ENCODE measurements at regions not wholly inside any gene's neighbourhood (a gene's known extent, or its start where the extent isn't known, plus 50 kb on each side); places are given as distances from the start of the nearest gene placed in this dataset.

DNA sequence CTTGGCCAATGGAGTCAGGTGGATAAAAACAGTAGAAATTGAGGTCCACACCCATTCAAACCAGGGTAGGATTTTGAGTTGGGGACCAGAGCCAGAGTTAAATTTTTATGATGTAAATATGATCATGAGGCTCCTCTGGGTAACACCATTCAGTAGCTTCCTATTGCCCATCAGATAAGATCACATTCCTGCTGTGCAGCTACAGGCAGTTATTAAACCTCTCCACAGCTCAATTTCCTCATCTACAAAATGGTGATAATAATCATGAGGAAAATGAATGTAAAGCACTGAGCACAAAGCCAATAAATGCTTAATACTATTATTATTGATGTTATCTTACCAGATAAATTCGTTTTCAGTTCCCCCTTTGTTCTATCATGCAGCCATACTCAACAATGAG, 432.0 kb downstream of the CAAP1 start:
- Histone ChIP-seq H3K27ac (no peak overlapping the region), H3K4me3 (ENCODE audit: low read depth, low read length) (no peak overlapping the region), H3K36me3 (replicated peaks) (no peaks in the 10 kb centered on the region), H3K27me3 (replicated peaks) (no peaks in the 10 kb centered on the region)
- TF ChIP-seq, protein P1, sequence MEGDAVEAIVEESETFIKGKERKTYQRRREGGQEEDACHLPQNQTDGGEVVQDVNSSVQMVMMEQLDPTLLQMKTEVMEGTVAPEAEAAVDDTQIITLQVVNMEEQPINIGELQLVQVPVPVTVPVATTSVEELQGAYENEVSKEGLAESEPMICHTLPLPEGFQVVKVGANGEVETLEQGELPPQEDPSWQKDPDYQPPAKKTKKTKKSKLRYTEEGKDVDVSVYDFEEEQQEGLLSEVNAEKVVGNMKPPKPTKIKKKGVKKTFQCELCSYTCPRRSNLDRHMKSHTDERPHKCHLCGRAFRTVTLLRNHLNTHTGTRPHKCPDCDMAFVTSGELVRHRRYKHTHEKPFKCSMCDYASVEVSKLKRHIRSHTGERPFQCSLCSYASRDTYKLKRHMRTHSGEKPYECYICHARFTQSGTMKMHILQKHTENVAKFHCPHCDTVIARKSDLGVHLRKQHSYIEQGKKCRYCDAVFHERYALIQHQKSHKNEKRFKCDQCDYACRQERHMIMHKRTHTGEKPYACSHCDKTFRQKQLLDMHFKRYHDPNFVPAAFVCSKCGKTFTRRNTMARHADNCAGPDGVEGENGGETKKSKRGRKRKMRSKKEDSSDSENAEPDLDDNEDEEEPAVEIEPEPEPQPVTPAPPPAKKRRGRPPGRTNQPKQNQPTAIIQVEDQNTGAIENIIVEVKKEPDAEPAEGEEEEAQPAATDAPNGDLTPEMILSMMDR (IDR thresholded peaks at IDR 0.05; ENCODE audit: low read depth, low read length, missing control alignments) = no peak
- in situ Hi-C loops (cut with HindIII; ENCODE audit: low pct_ligation_motif_present, low sequenced_read_pairs) = no loop called here
- DNase-seq = no peak

DNA sequence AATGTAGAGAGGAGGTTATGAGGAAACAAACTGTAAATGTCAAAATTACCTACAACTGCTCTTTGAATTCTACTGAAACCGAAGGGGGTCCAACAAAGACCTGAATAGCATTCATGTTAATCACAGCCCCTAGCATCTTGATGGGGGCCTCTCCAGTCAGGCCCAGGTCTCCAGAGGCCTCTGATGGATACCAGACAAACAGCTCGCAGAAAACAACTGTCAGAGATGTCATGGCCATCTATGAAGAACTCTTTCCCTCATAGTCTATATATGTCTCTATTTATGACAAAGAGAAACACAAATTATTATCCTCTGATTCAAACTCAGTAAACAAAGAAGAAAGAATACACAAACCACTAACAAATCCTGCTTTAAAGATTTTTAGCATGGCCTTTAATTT, 432.6 kb downstream of the CAAP1 start:
- DNase-seq = no peak
- Histone ChIP-seq H3K27me3 (replicated peaks) (no peaks in the 10 kb centered on the region), H3K4me3 (ENCODE audit: low read depth, low read length) (no peak overlapping the region), H3K36me3 (replicated peaks) (no peaks in the 10 kb centered on the region), H3K27ac (no peak overlapping the region)
- TF ChIP-seq, protein P1 (IDR thresholded peaks at IDR 0.05; ENCODE audit: low read depth, low read length, missing control alignments) = no peak
- in situ Hi-C loops (cut with HindIII; ENCODE audit: low pct_ligation_motif_present, low sequenced_read_pairs) = no loop called here

DNA sequence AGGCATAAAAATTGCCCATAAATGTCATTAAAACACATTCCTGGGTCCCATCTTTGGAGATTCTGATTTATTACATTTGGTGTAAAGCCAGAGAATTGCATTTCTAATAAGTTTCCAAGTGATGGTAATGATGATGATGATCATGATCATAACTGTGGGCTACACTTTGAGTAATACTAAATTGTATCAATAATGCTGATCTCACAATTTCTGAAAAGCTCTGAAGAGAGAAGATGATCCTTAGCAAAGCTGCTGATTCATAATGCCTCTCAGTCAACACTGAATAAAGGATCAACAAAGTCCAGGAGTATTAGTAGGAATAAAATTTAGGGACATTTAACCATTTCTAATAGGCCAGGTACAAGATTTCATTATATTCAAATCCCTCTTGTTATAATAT, 434.5 kb downstream of the CAAP1 start:
- in situ Hi-C loops (cut with HindIII; ENCODE audit: low pct_ligation_motif_present, low sequenced_read_pairs) = no loop called here
- TF ChIP-seq, protein P1 (IDR thresholded peaks at IDR 0.05; ENCODE audit: low read depth, low read length, missing control alignments) = no peak
- Histone ChIP-seq H3K27ac (no peak overlapping the region), H3K36me3 (replicated peaks) (no peaks in the 10 kb centered on the region), H3K4me3 (ENCODE audit: low read depth, low read length) (no peak overlapping the region), H3K27me3 (replicated peaks) (no peaks in the 10 kb centered on the region)
- no peak for DNase-seq

DNA sequence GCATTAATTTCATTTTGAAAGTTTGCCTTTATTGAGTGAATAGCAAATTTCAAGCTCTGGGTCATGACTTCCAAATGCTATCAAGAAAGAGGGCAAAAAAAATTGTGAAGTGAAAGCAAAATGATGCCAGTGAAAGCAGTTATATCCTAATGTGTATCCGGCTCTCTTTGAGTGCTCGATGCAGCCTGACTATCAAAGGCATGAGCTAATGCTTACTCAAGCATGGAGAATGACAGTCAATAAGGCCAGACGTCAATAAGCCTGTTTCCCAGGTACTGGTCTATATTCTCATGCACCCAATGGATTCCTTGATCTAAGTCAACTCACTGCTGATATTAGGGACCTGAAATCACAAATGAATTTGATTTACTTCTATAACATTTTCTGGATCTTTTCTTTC, 435.5 kb downstream of the CAAP1 start:
- no peak overlapping the region for H3K4me3 ChIP-seq (ENCODE audit: low read depth, low read length)
- no peak overlapping the region for H3K27ac ChIP-seq
- H3K27me3 ChIP-seq (replicated peaks) = no peaks in the 10 kb centered on the region
- TF ChIP-seq, protein P1 (IDR thresholded peaks at IDR 0.05; ENCODE audit: low read depth, low read length, missing control alignments) = no peak
- no peaks in the 10 kb centered on the region for H3K36me3 ChIP-seq (replicated peaks)
- in situ Hi-C loops (cut with HindIII; ENCODE audit: low pct_ligation_motif_present, low sequenced_read_pairs) = no loop called here
- DNase-seq = no peak

DNA sequence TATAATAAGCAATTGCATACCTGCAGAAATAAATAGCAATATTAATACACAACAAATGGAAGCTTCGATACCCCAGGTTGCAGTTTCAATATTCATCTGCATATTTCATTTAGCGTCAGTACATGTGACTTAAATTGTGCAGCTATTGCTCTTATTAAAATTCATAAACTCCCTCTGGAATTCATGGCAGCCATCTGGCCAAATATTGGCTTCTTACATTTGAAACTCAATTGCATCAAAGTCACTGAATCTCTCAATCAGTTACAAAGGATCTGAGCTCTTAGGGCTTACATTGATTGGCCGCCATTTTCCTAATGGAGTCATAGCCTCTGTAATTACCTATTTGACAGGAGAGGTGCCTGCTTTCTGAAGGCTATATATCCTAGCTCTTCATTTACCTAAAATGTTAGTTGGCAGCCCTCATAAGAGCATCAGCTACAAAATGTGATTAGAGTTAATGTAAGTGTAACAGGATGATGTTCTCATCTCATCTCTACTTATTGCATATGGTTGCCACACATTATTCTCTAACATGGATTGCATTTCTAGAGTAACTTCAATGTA, 453.5 kb downstream of the CAAP1 start:
- no peaks in the 10 kb centered on the region for H3K36me3 ChIP-seq (replicated peaks)
- TF ChIP-seq, protein P1 (IDR thresholded peaks at IDR 0.05; ENCODE audit: low read depth, low read length, missing control alignments) = no peak
- no peak overlapping the region for H3K27ac ChIP-seq
- no peaks in the 10 kb centered on the region for H3K27me3 ChIP-seq (replicated peaks)
- in situ Hi-C loops (cut with HindIII; ENCODE audit: low pct_ligation_motif_present, low sequenced_read_pairs) = no loop called here
- DNase-seq = no peak
- no peak overlapping the region for H3K4me3 ChIP-seq (ENCODE audit: low read depth, low read length)

DNA sequence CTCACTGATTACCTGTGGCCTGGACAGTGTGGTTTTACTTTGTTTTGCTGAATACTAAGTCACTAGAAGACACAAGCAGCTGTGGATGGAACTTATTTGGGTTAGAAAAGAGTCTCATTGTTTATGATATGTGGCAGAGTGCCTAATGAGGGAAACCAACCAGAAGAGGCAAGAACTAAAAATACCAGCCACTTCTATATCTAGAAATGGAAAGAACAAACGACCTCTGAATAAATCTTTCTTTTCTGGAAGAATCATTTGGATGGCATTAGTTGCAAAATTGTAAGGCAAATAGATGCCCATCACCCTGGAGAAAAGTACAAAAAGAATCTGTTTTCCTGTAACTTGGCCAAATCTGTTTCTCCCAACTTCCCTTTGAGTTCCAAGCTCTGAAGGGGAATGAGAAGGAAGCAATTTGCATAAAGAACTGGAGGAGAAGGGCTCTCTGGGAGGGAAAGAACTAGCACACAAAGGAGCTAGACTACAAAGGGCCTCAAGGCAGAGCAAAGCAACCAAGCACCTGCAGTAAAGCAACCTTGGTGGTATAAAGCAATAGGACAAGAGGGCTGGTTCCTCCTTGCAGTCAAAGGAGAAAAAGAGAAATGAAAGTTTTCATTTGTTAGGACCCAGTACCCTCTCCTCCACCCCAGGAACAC, 455.4 kb downstream of the CAAP1 start:
- Histone ChIP-seq H3K36me3 (replicated peaks) (no peaks in the 10 kb centered on the region), H3K27me3 (replicated peaks) (no peaks in the 10 kb centered on the region), H3K27ac (no peak overlapping the region), H3K4me3 (ENCODE audit: low read depth, low read length) (no peak overlapping the region)
- TF ChIP-seq, protein P1 (IDR thresholded peaks at IDR 0.05; ENCODE audit: low read depth, low read length, missing control alignments) = no peak
- no peak for DNase-seq
- in situ Hi-C loops (cut with HindIII; ENCODE audit: low pct_ligation_motif_present, low sequenced_read_pairs) = no loop called here

Measured in brain microvascular endothelial cell (primary cell).